Muscle layer of duodenum (tissue), 2 donors: ENCODE measurements at regions not wholly inside any gene's neighbourhood (a gene's known extent, or its start where the extent isn't known, plus 50 kb on each side); places are given as distances from the start of the nearest gene placed in this dataset.

Experiments used
- H3K27ac ChIP-seq: one replicate; pipeline ENCODE4 v1.7.0; 2013; ENCODE audit warnings: mild to moderate bottlenecking, low read length
- H3K27me3 ChIP-seq: one replicate; pipeline ENCODE4 v1.7.0; 2013; ENCODE audit warnings: low read depth, mild to moderate bottlenecking, control low read depth, low read length
- H3K36me3 ChIP-seq, 2 donors: one replicate each; pipeline ENCODE4 v1.7.0; 2013; ENCODE audit warnings: low read length in 2 of 2, control low read depth in 1 of 2, mild to moderate bottlenecking in 1 of 2; ENCODE audit not compliant: insufficient read depth in 2 of 2, control insufficient read depth in 1 of 2
- H3K4me1 ChIP-seq, 2 donors: one replicate each; pipeline ENCODE4 v1.7.0; 2013; ENCODE audit warnings: low read length in 2 of 2, mild to moderate bottlenecking in 2 of 2, control low read depth in 1 of 2, moderate library complexity in 1 of 2; ENCODE audit not compliant: insufficient read depth in 2 of 2, control insufficient read depth in 1 of 2
- H3K4me3 ChIP-seq, 2 donors: one replicate each; pipeline ENCODE4 v1.7.0; 2013; ENCODE audit warnings: low read length in 2 of 2, low read depth in 1 of 2, mild to moderate bottlenecking in 1 of 2
- H3K9me3 ChIP-seq, 2 donors: one replicate each; pipeline ENCODE4 v1.7.0; 2013; ENCODE audit warnings: low read length in 2 of 2, control low read depth in 1 of 2, mild to moderate bottlenecking in 1 of 2; ENCODE audit not compliant: control insufficient read depth in 1 of 2
- donor health status: healthy.

- Histone ChIP-seq H3K27me3 (no peaks in the 10 kb centered on the region), H3K27ac (no peak overlapping the region), H3K36me3 (no peaks in the 10 kb centered on the region), H3K4me3 (no peak overlapping the region), H3K9me3 (no peaks in the 10 kb centered on the region), H3K4me1 (no peaks in the 10 kb centered on the region)
These were observed 105.3 kb downstream of the SLC6A15 start for GRCh38 chr12:84807249-84807648.

GRCh38 chr12:84805474-84805858 lies 107.1 kb downstream of the SLC6A15 start:
- H3K36me3 ChIP-seq, result no peaks in the 10 kb centered on the region
- no peaks in the 10 kb centered on the region for H3K9me3 ChIP-seq
- no peaks in the 10 kb centered on the region for H3K27me3 ChIP-seq
- H3K4me3 ChIP-seq, result no peak overlapping the region
- H3K4me1 ChIP-seq, result no peaks in the 10 kb centered on the region
- no peak overlapping the region for H3K27ac ChIP-seq

GRCh38 chr12:84804691-84805473 lies 107.7 kb downstream of the SLC6A15 start:
- Histone ChIP-seq H3K9me3 (no peaks in the 10 kb centered on the region), H3K4me3 (no peak overlapping the region), H3K4me1 (no peaks in the 10 kb centered on the region), H3K27ac (no peak overlapping the region), H3K27me3 (no peaks in the 10 kb centered on the region), H3K36me3 (no peaks in the 10 kb centered on the region)

GRCh38 chr12:84803661-84804060 lies 108.9 kb downstream of the SLC6A15 start:
- H3K9me3 ChIP-seq, result no peaks in the 10 kb centered on the region
- H3K4me3 ChIP-seq, result no peak overlapping the region
- no peaks in the 10 kb centered on the region for H3K27me3 ChIP-seq
- H3K27ac ChIP-seq, result no peak overlapping the region
- no peaks in the 10 kb centered on the region for H3K4me1 ChIP-seq
- H3K36me3 ChIP-seq, result no peaks in the 10 kb centered on the region

GRCh38 chr12:84802161-84802560 lies 110.4 kb downstream of the SLC6A15 start:
- Histone ChIP-seq H3K4me3 (no peak overlapping the region), H3K36me3 (no peaks in the 10 kb centered on the region), H3K27ac (no peak overlapping the region), H3K27me3 (no peaks in the 10 kb centered on the region), H3K9me3 (no peaks in the 10 kb centered on the region), H3K4me1 (no peaks in the 10 kb centered on the region)

GRCh38 chr12:84793558-84794367 lies 118.8 kb downstream of the SLC6A15 start:
- Histone ChIP-seq H3K4me3 (no peak overlapping the region), H3K36me3 (no peaks in the 10 kb centered on the region), H3K4me1 (no peaks in the 10 kb centered on the region), H3K27ac (no peak overlapping the region), H3K27me3 (no peaks in the 10 kb centered on the region), H3K9me3 (no peaks in the 10 kb centered on the region)

GRCh38 chr12:84791444-84791843 lies 121.2 kb downstream of the SLC6A15 start:
- Histone ChIP-seq H3K27me3 (no peaks in the 10 kb centered on the region), H3K27ac (no peak overlapping the region), H3K9me3 (no peaks in the 10 kb centered on the region), H3K36me3 (no peaks in the 10 kb centered on the region), H3K4me1 (no peaks in the 10 kb centered on the region), H3K4me3 (no peak overlapping the region)

- no peak overlapping the region for H3K27ac ChIP-seq
- no peaks in the 10 kb centered on the region for H3K27me3 ChIP-seq
- H3K36me3 ChIP-seq, result no peaks in the 10 kb centered on the region
- no peaks in the 10 kb centered on the region for H3K4me1 ChIP-seq
- no peaks in the 10 kb centered on the region for H3K9me3 ChIP-seq
- H3K4me3 ChIP-seq, result no peak overlapping the region
These were observed 123.4 kb downstream of the SLC6A15 start for GRCh38 chr12:84789184-84789583.

GRCh38 chr12:84787253-84787652 lies 125.3 kb downstream of the SLC6A15 start:
- Histone ChIP-seq H3K4me3 (no peak overlapping the region), H3K27me3 (no peaks in the 10 kb centered on the region), H3K4me1 (no peaks in the 10 kb centered on the region), H3K9me3 (no peaks in the 10 kb centered on the region), H3K27ac (no peak overlapping the region), H3K36me3 (no peaks in the 10 kb centered on the region)

- H3K27ac ChIP-seq, result no peak overlapping the region
- no peaks in the 10 kb centered on the region for H3K9me3 ChIP-seq
- no peaks in the 10 kb centered on the region for H3K4me1 ChIP-seq
- H3K27me3 ChIP-seq, result no peaks in the 10 kb centered on the region
- H3K4me3 ChIP-seq, result no peak overlapping the region
- no peaks in the 10 kb centered on the region for H3K36me3 ChIP-seq
These were observed 126.0 kb downstream of the SLC6A15 start for GRCh38 chr12:84786622-84787021.

GRCh38 chr12:84785951-84786350 lies 126.6 kb downstream of the SLC6A15 start:
- Histone ChIP-seq H3K4me3 (no peak overlapping the region), H3K9me3 (no peaks in the 10 kb centered on the region), H3K27me3 (no peaks in the 10 kb centered on the region), H3K36me3 (no peaks in the 10 kb centered on the region), H3K4me1 (no peaks in the 10 kb centered on the region), H3K27ac (no peak overlapping the region)
